GM21786 (cell line): ENCODE measurements at regions not wholly inside any gene's neighbourhood (a gene's known extent, or its start where the extent isn't known, plus 50 kb on each side); places are given as distances from the start of the nearest gene placed in this dataset.
"Not testable (repeated sequence)": the region's sequence is repeated elsewhere in the genome, so short reads cannot be mapped to it uniquely, and the experiment has no call there.

Experiments
- ATAC-seq: cut with Tn5 transposase; IDR thresholded peaks from one replicate; pipeline ENCODE4 v1.9.1; 2021; ENCODE audit not compliant: unreplicated experiment

DNA sequence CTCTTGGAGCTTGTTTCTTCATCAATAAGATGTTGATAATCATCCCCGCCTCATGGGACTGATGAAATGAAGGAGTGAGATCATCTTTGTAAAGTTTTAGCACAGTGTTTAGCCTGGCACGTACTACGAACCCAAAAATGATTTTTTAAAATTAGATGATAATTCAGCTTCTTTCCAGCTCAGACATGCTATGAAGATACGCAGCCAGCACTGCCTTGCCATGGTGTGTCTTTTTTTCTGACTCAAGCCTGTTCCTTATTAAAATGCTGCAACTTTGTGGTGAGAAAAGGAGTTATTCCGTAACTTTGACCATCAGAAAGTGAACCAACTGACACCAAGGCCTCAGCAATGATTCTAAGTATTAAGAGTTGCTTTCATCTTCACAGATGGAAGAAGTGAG lies 269.0 kb downstream of the LTN1 start:
- no peak for ATAC-seq

DNA sequence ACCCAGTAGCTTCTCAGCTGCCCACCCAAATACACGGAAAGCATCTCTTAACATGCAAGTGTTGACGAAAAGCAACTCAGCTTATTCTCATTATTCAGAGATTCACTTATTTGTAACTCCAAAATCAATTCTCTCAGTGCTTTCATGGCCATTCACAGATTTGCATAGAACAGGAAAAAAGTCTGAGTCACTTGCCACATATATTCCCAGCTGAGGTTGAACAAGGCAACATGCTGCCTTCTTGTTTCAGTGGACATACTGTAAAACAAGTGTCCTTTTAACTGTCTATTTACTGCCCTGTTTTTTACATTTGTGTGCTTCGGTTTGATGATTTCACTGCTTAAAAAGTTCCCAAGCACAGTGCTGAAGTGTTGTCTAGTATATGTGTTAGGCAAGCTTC lies 273.0 kb downstream of the LTN1 start:
- ATAC-seq = no peak

DNA sequence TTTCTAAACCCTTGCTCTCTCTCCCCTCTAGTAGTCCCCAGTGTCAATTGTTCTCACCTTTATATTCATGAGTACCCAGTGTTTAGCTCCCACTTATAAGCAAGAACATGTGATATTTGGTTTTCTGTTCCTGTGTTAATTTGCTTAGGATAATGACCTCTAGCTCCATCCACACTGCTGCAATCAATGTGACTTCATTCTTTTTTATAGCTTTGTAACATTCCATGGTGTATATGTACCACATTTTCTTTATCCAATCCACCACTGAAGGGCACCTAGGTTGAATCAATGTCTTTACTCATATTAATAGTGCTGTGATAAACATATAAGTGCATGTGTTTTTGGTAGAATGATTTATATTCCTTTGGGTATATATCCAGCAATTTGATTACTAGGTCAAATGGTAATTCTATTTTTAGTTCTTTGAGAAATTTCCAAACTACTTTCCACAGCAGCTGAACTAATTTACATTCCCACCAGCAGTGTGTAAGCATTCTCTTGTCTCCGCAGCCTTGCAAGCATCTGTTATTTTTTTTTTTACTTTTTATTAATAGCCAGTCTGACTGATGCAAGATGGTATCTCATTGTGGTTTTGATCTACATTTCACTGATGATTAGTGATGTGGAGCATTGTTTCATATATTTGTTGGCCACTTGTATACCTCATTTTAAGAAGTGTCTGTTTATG lies 277.8 kb downstream of the LTN1 start:
- ATAC-seq = no peak

DNA sequence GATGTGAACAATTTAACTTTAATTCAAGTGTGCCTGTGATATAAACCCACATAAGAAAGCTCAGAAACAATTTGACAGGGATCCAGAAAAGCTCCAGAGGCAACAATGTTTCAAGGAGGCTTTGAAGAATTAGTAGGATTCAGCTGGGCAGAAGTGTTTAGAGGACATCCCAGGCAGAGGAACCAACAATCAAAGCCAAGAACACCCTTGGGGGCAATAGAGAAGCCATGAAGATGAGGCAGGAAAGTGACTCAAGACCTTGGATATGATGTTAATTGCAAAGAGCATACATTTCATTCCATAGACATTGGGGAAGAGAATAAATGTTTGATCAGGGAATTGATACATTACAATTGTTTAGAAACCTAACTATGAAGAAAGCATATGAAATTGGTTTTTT lies 280.3 kb downstream of the LTN1 start:
- ATAC-seq = no peak

DNA sequence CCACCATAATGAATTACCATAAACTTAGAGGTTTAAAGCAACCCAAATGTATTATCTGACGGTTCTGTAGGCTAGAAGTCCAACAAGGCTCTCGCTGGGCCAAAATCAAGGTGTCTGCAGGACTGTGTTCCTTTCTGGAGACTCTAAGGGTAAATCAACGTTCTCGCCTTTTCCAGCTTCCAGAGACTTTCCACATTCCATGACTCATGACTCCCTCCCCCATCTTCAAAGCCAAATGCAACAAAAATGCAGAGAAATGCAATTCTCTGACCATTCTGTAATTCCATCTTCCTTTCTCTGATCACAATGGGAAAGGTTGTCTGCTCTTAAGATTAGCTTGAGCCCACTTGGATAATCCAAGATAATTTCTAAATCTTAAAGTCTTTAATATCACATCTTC lies 287.1 kb downstream of the LTN1 start:
- ATAC-seq = no peak

DNA sequence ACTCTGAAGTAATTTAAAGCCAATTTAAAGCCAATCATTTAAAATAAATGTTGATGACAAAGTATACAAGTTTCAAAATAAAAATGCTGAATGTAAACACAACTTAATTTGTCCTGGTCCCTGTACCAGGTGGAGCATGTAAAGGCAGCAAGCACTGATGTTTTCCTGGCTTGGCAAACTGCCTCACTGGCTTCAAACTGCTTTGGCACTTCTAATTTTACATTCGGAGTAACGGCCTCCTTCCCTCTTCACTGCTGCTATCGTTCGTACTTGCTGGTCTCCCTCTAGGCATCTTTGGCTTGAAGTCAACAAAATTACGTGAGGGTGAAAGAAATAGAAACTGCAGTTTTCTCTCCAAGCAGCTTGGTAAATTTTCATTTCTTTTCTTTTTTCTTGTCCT lies 287.9 kb downstream of the LTN1 start:
- no peak for ATAC-seq

DNA sequence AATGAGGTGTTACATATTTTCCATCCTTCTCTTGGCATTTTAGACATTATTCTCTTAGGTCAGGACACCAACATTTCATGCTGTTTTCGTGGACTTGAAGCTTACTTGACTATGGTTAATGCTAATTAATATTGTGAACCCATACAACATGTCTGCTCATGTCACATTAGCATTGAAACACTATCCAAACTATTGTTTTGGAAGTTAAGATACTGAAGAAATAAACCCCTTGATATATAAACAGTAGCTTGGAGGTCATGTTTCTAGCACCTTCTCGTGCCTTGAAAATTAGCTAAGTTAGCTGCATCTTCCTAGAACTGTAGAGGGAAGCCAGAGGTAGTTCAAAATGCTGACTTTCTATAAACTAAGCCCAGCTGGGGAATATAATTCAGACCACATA lies 288.8 kb downstream of the LTN1 start:
- no peak for ATAC-seq

DNA sequence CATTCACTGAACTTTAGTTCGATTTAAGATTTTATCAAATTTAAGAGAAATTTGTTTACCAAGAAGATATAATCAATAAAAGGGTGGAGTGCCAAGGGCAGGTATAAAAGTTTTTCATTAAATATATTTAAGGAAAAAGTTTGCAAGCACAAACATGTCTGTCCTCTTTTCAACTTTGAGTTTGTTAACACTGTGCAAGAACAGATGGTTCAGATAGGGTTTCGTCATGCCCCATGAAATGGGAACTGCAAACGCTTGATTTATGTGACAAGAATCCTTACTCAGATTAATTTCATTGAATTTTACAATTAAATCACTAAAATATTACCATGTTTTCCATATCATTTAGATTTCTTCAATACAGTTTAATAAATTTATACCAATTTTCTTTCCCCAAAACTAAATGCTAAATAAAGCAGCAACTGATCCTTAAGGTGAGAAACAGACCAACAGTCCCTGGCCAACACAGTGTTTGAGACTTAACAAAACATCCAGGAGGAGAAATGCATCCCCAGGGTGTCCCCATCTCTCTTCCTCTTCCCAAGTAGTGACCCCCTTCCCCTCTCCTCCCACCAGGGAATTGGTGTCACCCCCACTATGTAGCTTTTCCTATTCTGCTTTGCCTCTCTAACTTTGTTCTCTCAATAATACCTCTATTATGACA lies 292.9 kb downstream of the LTN1 start:
- ATAC-seq = no peak

DNA sequence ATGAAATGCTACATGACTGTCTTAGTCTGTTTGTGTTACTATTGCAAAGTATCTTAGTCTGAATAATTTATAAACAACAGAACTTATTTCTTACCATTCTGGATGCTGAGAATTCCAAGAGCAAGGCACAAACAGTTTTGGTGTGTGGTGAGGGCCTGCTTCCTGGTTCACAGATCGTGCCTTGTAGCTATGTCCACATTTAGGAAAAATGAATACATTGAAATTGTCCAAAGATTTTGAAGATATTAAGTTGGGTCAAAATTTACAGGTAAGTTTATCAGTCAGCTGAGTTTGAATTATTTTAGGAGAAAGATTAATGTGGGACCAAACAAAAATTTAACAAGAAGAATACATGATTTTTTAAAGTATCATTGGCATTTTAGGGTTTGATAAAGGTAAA lies 293.5 kb downstream of the LTN1 start:
- no peak for ATAC-seq

DNA sequence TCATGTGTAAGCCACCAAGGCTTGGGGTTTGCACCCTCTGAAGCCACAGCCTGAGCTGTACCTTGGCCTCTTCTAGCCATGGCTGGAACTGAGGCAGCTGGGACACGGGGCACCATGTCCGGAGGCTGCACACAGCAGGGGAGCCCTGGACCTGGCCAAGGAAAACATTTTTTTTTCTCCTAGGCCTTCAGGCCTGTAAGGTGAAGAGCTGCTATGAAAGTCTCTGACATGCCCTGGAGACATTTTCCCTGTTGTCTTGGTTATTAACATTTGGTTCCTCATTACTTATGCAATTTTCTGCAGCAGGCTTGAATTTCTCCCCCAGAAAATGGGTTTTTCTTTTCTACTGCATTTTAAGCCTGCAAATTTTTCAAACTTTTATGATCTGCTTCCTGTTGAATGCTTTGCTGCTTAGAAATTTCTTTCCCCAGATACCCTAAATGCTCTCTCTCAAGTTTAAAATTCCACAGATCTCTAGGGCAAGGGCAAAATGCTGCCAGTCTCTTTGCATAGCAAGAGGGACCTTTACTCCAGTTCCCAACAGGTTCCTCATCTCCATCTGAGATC lies 295.8 kb downstream of the LTN1 start:
- ATAC-seq = no peak

DNA sequence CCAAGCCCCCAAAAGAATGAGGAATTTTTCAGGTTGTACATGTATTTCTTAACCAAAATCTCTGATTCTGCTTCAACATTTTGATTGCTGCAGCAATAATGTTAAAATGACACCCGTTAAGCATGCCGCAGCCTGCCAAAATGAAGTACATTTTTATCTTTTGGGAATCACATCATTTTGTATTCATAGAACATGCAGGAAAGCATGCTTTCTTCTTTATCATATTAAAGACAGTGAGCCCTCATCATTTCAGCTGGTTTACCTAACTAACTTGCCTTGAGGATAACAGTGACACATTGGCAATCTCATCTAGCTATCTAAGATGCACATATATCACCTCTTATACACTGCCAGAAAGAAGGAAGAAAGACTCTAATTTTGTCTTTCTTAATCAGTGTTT lies 299.2 kb downstream of the LTN1 start:
- ATAC-seq = no peak

DNA sequence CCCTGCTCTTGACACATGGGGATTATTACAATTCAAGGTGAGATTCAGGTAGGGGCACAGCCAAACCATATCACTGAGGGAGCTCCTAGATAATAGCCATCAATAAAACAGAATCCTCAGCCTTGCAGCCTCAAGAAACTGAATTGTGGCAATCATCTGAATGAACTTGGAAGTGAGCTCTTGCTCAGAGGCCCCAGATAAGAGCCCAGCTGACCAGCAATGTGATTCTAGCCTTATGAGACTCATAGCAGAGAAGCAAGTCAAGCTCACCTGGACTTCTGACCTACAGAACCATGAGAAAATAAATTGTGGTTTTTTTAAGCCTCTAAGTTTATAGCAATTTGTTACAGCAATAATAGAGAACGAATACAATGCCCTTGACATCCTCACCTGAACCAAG lies 302.5 kb downstream of the LTN1 start:
- no peak for ATAC-seq

DNA sequence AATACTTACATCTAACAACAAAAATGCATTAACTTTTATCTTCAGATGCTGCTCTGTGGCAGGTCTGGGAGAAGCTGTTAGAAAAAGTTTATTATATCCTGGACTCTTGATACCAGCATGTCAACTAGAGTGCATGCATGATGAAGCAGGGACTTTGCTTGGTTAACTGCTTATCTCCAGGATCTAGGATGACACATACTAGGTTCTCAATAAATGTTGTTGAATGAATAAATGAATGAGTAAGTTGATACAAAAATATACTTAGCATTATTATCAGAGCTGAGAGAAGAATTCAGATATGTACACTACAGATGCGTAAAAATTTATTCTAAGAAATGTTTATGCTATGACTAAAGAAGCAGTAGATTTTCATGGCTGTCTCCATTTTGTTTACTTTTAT lies 304.3 kb downstream of the LTN1 start:
- ATAC-seq = no peak

DNA sequence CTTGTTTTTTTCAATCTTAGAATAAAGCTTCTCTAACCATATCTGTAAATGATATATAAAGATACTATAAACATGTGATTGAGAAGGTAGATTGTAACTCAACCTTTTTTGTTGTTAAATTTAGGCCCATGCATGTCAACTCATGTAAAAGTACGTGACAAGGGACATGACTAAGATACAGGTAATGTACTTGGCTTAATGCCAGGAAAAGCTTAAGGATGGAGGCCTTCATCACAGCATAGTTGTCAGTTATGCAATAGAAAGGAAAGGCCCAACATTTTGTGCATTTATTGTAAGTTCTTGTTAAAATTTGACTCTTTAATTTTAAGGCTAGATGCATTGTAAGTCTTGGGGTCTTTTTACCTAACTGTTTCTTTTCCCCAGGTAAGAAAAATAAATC lies 305.1 kb downstream of the LTN1 start:
- no peak for ATAC-seq

DNA sequence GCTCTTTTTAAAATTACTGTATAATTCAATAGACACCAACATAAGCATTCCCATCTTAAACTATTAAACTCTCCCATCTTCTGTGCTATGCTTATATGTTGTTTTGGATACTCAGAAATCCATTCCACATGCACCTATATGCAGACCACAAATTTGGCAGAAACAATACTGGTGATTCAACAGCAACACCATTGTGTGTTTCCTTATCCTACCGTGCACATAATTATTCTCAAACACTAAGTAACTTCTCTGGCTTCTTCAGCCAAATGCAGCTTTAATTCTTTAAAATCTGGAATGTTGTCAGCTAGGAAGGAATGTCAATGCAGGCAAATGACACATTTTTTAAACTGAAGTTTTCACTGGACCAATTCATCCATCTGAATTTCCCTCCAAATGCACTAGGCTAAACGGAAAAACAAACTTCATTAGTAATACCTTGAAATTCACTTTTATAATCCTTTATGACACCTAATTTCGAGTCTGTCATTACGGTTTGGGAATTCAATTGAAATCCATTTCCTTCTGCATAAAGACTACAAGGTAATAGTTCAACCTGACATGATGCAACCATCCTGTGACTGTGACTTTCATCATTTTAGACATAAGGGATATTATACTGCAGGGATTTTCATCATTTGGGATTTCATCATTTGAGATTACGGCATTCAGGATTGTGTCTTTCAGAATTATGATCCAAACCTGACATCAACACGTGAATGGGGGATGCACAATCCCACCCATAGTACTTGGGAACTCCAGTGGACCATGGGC lies 308.5 kb downstream of the LTN1 start:
- ATAC-seq = no peak

DNA sequence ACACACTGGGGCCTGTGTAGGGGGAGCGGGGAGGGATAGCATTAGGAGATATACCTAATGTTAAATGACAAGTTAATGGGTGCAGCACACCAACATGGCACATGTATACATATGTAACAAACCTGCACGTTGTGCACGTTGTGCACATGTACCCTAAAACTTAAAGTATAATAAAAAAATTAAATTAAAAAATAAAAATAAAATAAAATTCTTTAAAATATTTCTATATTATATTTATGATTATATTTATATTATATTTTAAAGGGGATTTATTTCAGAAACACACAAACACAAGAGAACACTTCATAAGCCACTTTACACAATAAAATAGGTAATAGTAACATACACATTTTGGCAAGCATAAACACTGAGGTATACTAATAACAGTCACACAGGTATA lies 309.8 kb downstream of the LTN1 start:
- not testable (repeated sequence) for ATAC-seq

DNA sequence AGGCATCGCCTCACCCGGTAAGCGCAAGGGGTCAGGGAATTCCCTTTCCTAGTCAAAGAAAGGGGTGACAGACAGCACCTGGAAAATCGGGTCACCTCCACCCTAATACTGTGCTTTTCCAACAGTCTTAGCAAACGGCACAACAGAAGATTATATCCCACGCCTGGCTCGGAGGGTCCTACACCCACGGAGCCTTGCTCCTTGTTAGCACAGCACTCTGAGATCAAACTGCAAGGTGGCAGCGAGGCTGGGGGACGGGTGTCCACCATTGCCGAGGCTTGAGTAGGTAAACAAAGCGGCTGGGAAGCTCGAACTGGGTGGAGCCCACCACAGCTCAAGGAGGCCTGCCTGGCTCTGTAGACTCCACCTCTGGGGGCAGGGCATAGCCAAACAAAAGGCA lies 315.6 kb downstream of the LTN1 start:
- not testable (repeated sequence) for ATAC-seq

DNA sequence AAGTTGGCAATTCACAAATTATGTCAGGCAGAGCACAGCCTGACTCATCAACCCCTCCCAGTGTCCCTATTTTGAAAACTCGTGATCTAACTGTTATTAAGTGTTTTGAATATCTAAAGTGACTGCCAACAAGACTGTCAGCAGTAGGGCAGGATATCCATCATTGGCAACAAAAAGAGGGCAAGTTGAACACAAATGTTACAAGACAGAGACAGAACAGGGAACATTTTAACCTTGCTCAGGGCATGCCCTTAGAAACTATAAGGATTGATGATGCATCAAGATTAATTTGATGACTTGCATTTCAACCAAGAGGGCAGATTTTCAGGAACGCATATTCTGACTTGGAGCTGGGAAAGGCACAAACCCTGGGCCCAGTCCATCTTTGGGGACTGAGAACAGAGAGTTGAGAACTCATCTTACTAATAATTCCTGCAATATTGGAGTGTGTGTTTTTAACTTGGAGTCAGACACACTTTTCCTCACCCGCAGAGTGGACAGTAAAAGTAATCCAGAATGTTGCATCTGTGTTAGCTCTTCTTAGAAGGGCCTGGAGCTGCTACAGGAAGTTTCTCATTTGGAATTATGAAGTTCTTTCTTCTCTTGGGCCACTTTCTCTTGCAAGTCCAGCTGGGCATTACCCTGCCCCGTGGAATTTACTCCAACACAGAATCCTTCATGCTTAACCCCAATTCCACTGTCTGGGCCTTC lies 317.2 kb downstream of the LTN1 start:
- no peak for ATAC-seq

DNA sequence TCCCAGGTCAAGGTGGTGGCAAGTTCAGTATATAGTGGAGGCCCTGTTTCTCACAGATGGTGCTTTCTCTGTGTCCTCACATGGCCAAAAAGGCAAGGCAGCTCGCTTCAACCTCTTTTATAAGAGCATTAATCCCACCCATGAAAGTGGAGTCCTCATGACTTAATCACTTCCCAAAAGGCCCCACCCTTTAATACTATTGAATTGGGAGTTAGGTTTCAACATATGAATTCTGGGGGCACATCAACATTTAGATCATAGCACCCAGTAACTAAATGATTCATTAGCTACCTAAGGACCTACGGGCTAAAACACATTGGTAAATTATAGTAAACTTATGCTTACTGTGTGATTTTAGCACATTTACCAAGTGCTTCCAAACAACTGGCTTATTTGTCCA lies 317.9 kb downstream of the LTN1 start:
- no peak for ATAC-seq

DNA sequence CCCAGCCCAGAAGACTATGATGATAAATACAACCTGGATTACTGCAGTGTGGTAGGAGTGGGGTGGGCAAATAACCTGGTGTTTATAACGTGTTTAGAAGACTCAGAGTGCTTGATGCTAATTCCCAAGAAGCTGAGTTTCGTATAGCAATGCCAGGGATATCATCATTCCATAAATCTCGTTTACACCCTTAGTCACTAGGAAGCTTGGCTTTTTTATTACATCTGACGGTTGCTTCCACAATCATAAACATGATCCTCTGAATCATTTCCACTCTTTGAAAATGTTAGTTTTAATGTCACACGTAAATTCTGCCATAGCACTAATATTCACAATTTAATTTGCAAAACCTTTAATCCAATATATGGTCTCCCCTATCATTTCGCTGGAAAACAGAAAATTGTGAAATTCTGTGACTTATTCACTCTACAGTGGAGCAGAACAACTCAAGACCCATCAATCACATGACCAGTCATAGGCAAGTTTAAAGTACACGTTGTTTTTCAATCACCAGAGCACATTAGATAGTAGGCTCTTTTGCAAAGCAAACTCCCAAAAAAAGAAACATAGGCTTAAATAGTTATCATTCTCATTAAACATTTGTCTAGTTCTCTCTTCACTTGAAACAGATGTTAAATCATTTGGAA lies 321.0 kb downstream of the LTN1 start:
- ATAC-seq = no peak
